Thoracic aorta (tissue), 2 donors: ENCODE measurements at regions not wholly inside any gene's neighbourhood (a gene's known extent, or its start where the extent isn't known, plus 50 kb on each side); places are given as distances from the start of the nearest gene placed in this dataset.
"Not testable (repeated sequence)": the region's sequence is repeated elsewhere in the genome, so short reads cannot be mapped to it uniquely, and the experiment has no call there.

ENCODE experiments used
- ATAC-seq: fragments of 150-250 bp; one replicate; pipeline ENCODE4 v1.8.0; 2017; ENCODE audit warnings: low read depth; ENCODE audit not compliant: insufficient number of reproducible peaks, low FRiP score
- DNase-seq: peaks from one replicate; pipeline ENCODE4 v3.0.0-alpha.2; 2020; ENCODE audit warnings: low spot score
- H3K27ac ChIP-seq, 2 donors: fragments of 200-600 bp; sonication (generic); 1 replicate in 1 of 2; 2 replicates in 1 of 2; pipeline ENCODE4 v1.5.1; 2016; ENCODE audit warnings: mild to moderate bottlenecking in 2 of 2, moderate library complexity in 2 of 2
- H3K27me3 ChIP-seq: fragments of 200-600 bp; sonication (generic); replicated peaks from 2 replicates; pipeline ENCODE4 v1.6.0; 2016; ENCODE audit warnings: mild to moderate bottlenecking; ENCODE audit not compliant: insufficient read depth
- H3K36me3 ChIP-seq: fragments of 200-600 bp; sonication (generic); one replicate; pipeline ENCODE4 v1.5.1; 2016
- H3K4me1 ChIP-seq, 2 donors: fragments of 200-600 bp; sonication (generic); 1 replicate in 1 of 2; 2 replicates in 1 of 2; pipeline versions ENCODE4 v1.5.1 to v1.6.0; 2016; ENCODE audit warnings: low read depth in 2 of 2, mild to moderate bottlenecking in 1 of 2; ENCODE audit not compliant: control insufficient read depth in 1 of 2
- H3K4me3 ChIP-seq: fragments of 200-600 bp; sonication (generic); 2 replicates; pipeline ENCODE4 v1.5.1; 2016; ENCODE audit warnings: mild to moderate bottlenecking
- H3K9me3 ChIP-seq: fragments of 200-600 bp; sonication (generic); 2 replicates; pipeline ENCODE4 v1.5.1; 2016
- TF ChIP-seq, protein P1 (sequence below): fragments of 200-600 bp; sonication (generic); IDR thresholded peaks from one replicate; pipeline ENCODE4 v1.5.1; 2019; ENCODE audit warnings: antibody characterized with exemption

DNA sequence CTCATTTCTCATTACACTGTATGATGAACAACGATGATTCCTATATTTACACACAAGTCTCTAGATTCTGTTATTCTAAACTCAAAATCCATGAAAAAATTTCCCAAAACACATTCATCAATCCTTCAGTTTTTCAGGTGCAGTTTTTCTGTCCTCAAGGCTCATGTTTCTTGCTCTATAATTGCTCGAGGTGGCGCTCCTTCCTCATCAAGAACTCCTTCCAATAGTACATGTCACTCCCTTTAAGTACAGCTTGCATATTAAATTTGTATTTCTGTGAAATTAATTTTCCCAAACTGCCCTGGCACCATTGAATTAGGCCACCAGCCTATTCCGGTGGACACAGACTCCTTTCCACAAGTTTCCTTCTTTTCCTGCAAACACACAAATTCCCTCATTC, 188.7 kb upstream of the MINDY3 start:
- TF ChIP-seq, protein P1, sequence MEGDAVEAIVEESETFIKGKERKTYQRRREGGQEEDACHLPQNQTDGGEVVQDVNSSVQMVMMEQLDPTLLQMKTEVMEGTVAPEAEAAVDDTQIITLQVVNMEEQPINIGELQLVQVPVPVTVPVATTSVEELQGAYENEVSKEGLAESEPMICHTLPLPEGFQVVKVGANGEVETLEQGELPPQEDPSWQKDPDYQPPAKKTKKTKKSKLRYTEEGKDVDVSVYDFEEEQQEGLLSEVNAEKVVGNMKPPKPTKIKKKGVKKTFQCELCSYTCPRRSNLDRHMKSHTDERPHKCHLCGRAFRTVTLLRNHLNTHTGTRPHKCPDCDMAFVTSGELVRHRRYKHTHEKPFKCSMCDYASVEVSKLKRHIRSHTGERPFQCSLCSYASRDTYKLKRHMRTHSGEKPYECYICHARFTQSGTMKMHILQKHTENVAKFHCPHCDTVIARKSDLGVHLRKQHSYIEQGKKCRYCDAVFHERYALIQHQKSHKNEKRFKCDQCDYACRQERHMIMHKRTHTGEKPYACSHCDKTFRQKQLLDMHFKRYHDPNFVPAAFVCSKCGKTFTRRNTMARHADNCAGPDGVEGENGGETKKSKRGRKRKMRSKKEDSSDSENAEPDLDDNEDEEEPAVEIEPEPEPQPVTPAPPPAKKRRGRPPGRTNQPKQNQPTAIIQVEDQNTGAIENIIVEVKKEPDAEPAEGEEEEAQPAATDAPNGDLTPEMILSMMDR = no peak
- DNase-seq (no peak), ATAC-seq (no peak)
- Histone ChIP-seq H3K36me3 (no peaks in the 10 kb centered on the region), H3K9me3 (no peaks in the 10 kb centered on the region), H3K27me3 (no peaks in the 10 kb centered on the region), H3K27ac (no peak overlapping the region), H3K4me3 (no peak overlapping the region), H3K4me1 (no peaks in the 10 kb centered on the region)

DNA sequence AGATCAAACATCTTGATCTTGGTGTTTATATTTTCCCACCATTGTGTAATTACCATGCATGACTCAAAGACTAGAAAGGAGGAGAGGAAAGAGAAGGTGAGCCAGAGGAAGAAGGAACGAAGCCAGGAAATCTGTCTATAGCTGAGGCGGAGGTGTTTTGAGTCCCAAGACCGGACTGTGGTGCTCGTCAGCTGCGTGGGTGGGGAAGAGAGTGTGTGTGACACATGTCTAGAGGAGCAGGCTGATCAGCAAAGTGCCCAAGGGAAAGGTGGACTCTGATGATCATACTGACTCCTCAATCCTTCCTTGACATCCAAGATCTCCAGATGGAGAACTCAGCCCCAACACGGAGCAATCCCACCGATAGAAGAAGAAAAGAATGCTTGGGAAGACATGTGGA, 189.5 kb upstream of the MINDY3 start:
- no peaks in the 10 kb centered on the region for H3K4me1 ChIP-seq
- no peaks in the 10 kb centered on the region for H3K36me3 ChIP-seq
- H3K9me3 ChIP-seq = no peaks in the 10 kb centered on the region
- no peak for ATAC-seq
- DNase-seq = no peak
- TF ChIP-seq, protein P1 = no peak
- H3K27ac ChIP-seq = no peak overlapping the region
- no peak overlapping the region for H3K4me3 ChIP-seq
- H3K27me3 ChIP-seq = no peaks in the 10 kb centered on the region

DNA sequence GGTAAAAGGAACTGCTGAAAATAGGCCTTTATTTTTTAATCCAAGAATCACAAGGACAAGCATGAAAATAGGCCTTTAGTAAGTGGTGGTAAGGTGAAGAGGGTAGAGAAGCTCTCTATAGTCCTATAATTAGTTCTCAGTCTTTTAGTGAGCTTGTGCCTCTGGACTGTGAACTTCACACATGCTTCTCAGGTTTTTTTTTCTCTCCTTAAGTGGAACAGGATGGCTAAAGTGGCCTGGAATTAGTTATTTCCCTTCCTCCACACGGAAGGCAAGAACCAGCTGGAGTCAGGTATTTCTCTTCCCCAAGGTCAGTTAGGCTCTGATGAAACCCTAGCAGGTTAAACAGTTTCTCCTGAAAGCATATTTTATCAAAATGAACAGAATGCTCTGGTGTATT, 203.0 kb upstream of the MINDY3 start:
- Histone ChIP-seq H3K4me1 (no peaks in the 10 kb centered on the region), H3K36me3 (no peaks in the 10 kb centered on the region), H3K27me3 (no peaks in the 10 kb centered on the region), H3K27ac (no peak overlapping the region), H3K9me3 (no peaks in the 10 kb centered on the region), H3K4me3 (no peak overlapping the region)
- DNase-seq = no peak
- no peak for ATAC-seq
- TF ChIP-seq, protein P1 = no peak

DNA sequence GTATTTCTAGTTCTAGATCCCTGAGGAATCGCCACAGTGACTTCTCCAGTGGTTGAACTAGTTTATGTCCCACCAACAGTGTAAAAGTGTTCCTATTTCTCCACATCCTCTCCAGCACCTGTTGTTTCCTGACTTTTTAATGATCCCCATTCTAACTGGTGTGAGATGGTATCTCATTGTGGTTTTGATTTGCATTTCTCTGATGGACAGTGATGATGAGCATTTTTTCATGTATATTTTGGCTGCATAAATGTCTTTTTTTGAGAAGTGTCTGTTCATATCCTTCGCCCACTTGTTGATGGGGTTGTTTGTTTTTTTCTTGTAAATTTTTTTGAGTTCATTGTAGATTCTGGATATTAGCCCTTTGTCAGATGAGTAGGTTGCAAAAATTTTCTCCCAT, 223.2 kb upstream of the MINDY3 start:
- not testable (repeated sequence) for H3K27me3 ChIP-seq, H3K27ac ChIP-seq, DNase-seq, H3K4me3 ChIP-seq, H3K4me1 ChIP-seq, H3K9me3 ChIP-seq, ATAC-seq, H3K36me3 ChIP-seq

DNA sequence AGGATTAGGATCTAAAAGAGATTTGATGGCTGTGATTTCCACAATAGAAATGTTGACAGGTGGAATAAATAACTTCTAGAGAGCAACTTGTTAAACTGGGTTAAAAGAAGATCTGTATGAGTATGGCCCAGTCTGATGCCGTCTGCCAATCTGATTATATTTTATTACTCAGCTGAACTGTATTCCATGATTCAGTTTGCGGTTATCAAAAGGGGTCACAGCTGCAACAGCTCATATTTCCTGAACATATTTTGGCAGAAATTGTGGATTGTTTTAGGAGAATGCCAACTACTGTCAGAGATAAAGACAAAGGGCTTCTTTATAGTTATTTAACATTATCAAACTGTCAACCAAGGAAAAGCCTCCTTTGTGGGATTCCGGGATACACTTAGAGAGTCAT, 244.8 kb upstream of the MINDY3 start:
- Histone ChIP-seq H3K9me3 (no peaks in the 10 kb centered on the region), H3K27me3 (no peaks in the 10 kb centered on the region), H3K27ac (no peak overlapping the region), H3K4me3 (no peak overlapping the region), H3K4me1 (no peaks in the 10 kb centered on the region), H3K36me3 (no peaks in the 10 kb centered on the region)
- TF ChIP-seq, protein P1 = no peak
- no peak for ATAC-seq
- no peak for DNase-seq

DNA sequence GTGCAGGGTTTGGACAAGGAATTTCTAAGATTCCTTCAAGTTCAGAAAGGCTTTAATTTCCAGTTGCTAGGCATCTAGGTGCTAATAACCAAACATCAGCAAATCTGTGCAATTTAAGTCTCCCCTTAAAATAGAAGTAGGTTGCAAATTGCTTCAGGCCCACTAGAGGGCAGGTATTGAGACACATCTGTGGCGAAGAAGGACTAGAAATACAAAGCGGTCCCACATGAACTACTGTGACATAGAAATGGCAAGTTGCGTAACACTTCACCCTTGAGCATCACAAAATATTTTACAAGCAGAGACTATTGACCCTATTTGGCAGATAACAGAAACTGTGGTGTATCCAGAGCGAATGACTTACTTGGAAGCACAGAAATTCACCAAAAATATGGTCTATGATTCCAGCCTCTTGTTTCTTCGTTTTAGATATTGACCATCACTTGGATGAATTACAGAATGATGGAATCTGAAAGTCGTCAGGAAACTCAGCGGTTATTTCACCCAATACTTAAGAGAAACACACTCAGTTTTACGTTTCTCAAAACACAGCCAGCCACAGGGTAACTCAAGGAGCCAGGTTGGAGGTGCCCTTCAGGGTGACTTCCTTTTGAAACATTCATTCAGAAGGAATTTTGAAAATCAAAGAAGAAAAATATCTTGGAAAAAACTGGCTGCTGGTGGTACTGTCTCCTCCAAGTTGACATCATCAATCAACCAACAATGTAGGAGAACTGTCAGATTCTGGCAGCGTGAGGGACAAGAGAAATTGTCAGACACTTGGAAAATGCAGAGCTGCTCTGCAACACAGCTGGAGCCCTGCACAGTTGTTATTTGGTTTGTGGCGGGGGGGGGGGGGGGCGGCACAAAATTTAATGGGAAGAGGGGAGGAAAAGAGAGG, 256.3 kb upstream of the MINDY3 start:
- Histone ChIP-seq H3K4me1 (no peaks in the 10 kb centered on the region), H3K4me3 (no peak overlapping the region), H3K36me3 (no peaks in the 10 kb centered on the region), H3K27ac (no peak overlapping the region), H3K27me3 (no peaks in the 10 kb centered on the region), H3K9me3 (no peaks in the 10 kb centered on the region)
- TF ChIP-seq, protein P1 = no peak
- DNase-seq (no peak), ATAC-seq (no peak)
